Esophagus squamous epithelium (tissue), 5 donors: ENCODE measurements at regions not wholly inside any gene's neighbourhood (a gene's known extent, or its start where the extent isn't known, plus 50 kb on each side); places are given as distances from the start of the nearest gene placed in this dataset.

Experiments used
- DNase-seq: peaks from one replicate; lab custom pipeline; 2025; lab: John Stamatoyannopoulos, UW
- H3K27ac ChIP-seq, 4 donors: fragments of 200-600 bp; sonication (generic); one replicate each; pipeline ENCODE4 v1.5.1; 2016 to 2019; ENCODE audit warnings: mild to moderate bottlenecking in 1 of 4
- H3K27me3 ChIP-seq, 4 donors: fragments of 200-600 bp; sonication (generic); 1 replicate in 3 of 4; 2 replicates in 1 of 4; pipeline versions ENCODE4 v1.5.1 to v1.6.0; 2017 to 2021; ENCODE audit warnings: antibody characterized with exemption in 1 of 4
- H3K36me3 ChIP-seq, 3 donors: fragments of 200-600 bp; sonication (generic); one replicate each; pipeline ENCODE4 v1.5.1; 2016 to 2019
- H3K4me1 ChIP-seq, 3 donors: fragments of 200-600 bp; sonication (generic); one replicate each; pipeline ENCODE4 v1.5.1; 2017 to 2019
- H3K4me3 ChIP-seq, 4 donors: fragments of 200-600 bp; sonication (generic); 1 replicate in 3 of 4; 2 replicates in 1 of 4; pipeline ENCODE4 v1.5.1; 2016 to 2019; ENCODE audit warnings: mild to moderate bottlenecking in 2 of 4, moderate library complexity in 1 of 4
- H3K9me3 ChIP-seq, 3 donors: fragments of 200-600 bp; sonication (generic); one replicate each; pipeline ENCODE4 v1.5.1; 2016 to 2019
- POLR2A ChIP-seq, 4 donors: fragments of 450-650 bp; IDR thresholded peaks; one replicate each; pipeline ENCODE4 v1.6.1; 2017; ENCODE audit warnings: antibody characterized with exemption in 4 of 4, mild to moderate bottlenecking in 4 of 4, moderate library complexity in 3 of 4
- WGBS, 2 donors: methylation state at CpG; one replicate each; pipeline ENCODE4 v1.1.5; 2018; 5-methylcytosine and 5-hydroxymethylcytosine counted together
- intact Hi-C: fragments of 100-400 bp; cut with DNase I; formaldehyde crosslinking; loops from one replicate; pipeline ENCODE4 v1.15.0; 2022
- TF ChIP-seq, protein P1 (sequence below), 6 experiments: fragments of 450-650 bp in 4 of 6; fragments of 200-600 bp in 2 of 6; sonication (generic) in 2 of 6; IDR thresholded peaks; one replicate each; pipeline ENCODE4 v1.5.1; 2016 to 2019; ENCODE audit warnings: antibody characterized with exemption in 6 of 6, mild to moderate bottlenecking in 4 of 6, moderate library complexity in 4 of 6
- donor health status: DM: yes; HTN: yes; CAD: no.

DNA sequence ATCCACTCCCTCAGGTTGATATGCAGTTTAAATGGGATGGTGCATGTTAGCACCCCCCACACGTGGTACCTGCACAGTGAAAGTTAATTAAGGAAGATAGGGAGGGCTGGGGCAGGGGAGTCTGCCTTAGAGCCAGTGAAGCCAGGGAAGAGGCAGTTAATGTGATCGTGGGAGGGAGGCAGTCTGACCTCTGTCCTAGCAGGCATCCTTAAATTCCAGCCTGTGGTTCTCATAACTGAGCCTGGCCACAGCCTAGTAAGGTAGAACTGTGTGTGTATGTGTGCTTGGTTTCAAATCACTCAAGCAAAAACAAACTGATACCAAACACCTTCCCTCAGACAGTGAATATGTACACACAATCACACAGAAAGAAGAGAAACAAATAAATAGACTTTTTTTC is 319.1 kb upstream of the TLE3 start:
- DNase-seq, result no peak
- no peak overlapping the region for H3K27ac ChIP-seq
- TF ChIP-seq POLR2A (IDR thresholded peaks at IDR 0.05), result no peak
- TF ChIP-seq, protein P1, sequence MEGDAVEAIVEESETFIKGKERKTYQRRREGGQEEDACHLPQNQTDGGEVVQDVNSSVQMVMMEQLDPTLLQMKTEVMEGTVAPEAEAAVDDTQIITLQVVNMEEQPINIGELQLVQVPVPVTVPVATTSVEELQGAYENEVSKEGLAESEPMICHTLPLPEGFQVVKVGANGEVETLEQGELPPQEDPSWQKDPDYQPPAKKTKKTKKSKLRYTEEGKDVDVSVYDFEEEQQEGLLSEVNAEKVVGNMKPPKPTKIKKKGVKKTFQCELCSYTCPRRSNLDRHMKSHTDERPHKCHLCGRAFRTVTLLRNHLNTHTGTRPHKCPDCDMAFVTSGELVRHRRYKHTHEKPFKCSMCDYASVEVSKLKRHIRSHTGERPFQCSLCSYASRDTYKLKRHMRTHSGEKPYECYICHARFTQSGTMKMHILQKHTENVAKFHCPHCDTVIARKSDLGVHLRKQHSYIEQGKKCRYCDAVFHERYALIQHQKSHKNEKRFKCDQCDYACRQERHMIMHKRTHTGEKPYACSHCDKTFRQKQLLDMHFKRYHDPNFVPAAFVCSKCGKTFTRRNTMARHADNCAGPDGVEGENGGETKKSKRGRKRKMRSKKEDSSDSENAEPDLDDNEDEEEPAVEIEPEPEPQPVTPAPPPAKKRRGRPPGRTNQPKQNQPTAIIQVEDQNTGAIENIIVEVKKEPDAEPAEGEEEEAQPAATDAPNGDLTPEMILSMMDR (IDR thresholded peaks at IDR 0.05), result no peak
- H3K4me3 ChIP-seq, result no peak overlapping the region
- intact Hi-C loops, result no loop called here
- H3K9me3 ChIP-seq, result no peaks in the 10 kb centered on the region
- 50 to 57% methylated on average over 1 to 2 of the region's 2 CpGs for WGBS, 2 donors
- H3K36me3 ChIP-seq, result no peaks in the 10 kb centered on the region
- H3K4me1 ChIP-seq, result no peaks in the 10 kb centered on the region
- H3K27me3 ChIP-seq, result peaks cover 0 to 78% (median 0%) of the 10 kb centered on the region in 4 donors

DNA sequence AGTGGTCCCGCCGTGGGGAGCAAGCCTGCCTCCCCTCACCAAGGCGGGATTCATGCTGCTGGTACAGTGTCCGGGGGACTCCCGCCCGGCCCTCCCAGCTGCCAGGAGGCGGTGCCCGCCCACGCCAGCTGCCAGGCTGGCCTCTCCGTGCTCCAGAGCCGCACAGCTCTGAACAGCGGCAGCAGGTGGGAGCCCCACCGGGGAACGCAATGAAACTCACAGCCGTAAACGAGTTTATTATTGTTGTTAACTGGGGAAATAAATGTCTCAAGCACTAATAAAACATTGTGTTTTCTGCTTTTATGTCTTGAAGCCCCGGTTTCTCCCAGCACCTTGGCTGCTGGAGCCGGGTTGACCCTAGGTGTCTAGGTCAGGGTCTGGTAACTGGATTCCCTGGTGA is 317.7 kb upstream of the TLE3 start:
- H3K36me3 ChIP-seq, result no peaks in the 10 kb centered on the region
- no peak overlapping the region for H3K27ac ChIP-seq
- no peaks in the 10 kb centered on the region for H3K4me1 ChIP-seq
- whole genome bisulfite sequencing, 2 donors, result 82 to 94% methylated on average over 4 to 9 of the region's 18 CpGs
- H3K27me3 ChIP-seq, result peaks cover 0 to 68% (median 0%) of the 10 kb centered on the region in 4 donors
- intact Hi-C loops, result no loop called here
- TF ChIP-seq, protein P1 (IDR thresholded peaks at IDR 0.05), result no peak
- no peak for TF ChIP-seq POLR2A (IDR thresholded peaks at IDR 0.05)
- H3K4me3 ChIP-seq, result no peak overlapping the region
- H3K9me3 ChIP-seq, result no peaks in the 10 kb centered on the region
- DNase-seq, result no peak

DNA sequence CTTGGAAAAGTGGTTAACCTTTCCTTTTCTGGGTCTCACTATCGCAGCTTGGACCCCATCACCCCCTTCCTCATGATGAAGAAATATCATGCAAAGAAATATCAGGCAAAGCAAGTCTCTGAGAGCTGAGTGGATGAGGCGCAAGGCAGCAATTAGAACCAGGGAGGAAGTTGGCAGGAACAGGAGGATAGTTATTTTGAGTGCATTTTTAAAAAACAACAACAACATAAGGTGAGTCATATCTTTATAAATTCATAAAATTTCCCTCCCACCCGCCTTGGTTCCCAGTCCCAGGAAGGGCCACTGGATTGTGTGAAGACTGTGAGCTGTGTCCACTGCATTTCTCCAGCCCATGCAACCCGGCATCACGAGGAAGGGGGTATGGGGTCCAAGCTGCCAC is 316.9 kb upstream of the TLE3 start:
- Histone ChIP-seq H3K9me3 (no peaks in the 10 kb centered on the region), H3K4me1 (no peaks in the 10 kb centered on the region), H3K27ac (no peak overlapping the region), H3K4me3 (no peak overlapping the region), H3K36me3 (no peaks in the 10 kb centered on the region), H3K27me3 (peaks cover 0 to 68% (median 0%) of the 10 kb centered on the region in 4 donors)
- 72 to 82% methylated on average over 5 of the region's 5 CpGs for WGBS, 2 donors
- no peak for DNase-seq
- TF ChIP-seq, protein P1 (IDR thresholded peaks at IDR 0.05), result no peak
- TF ChIP-seq POLR2A (IDR thresholded peaks at IDR 0.05), result no peak
- intact Hi-C loops, result no loop called here

DNA sequence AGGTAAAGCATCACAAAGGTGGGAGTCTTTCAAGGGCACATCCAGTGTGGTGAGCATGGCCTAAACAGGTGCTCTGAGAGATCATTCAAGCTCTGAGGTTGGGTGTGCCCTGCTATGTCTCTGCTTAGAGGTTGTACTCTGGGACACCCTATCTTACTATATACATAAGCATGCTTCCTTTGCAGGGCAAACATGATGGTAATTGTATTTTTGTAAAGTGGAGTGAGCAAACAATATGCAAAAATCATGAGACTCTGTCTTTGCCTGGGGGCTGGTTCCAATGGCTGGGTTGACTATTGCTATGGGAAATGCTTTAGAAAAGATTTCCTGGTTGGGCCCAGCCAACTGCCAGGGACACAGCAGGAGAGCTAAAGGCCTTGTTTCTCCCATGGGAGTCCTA is 315.1 kb upstream of the TLE3 start:
- TF ChIP-seq, protein P1 (IDR thresholded peaks at IDR 0.05), result no peak
- no peak for TF ChIP-seq POLR2A (IDR thresholded peaks at IDR 0.05)
- no peak overlapping the region for H3K27ac ChIP-seq

DNA sequence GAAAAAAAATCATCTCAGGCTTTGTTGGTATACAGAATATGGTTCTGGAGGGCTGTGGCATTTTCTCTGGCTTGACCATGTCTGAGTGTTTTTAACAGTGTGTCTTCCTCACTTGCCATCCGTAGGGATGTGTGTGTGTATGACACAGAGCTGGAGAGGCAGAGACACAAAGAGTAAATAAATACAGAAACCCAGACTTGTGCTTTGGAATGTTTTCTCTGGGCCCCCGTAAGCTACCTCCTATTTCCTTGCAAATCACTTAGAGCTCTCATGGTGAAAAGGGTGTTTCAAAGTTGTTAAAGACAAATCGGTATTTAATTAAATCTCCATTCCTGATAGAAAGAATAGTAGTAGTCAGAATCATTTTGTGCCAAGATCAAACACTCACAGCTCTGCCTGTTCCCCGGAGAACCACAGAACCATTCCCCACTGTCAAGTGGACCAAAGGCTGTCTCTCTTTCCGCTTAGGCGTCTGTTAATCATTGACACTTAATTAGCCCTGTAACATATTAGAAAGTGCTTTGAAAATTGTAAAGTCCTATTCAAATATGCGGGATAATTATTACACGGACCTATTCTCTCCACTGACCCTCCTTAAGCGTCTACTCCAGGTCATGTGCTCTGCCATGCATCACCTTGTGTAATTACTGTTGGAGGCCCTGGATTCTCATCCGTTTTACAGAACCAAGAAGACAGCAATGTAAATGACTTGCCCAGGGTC is 313.6 kb upstream of the TLE3 start:
- intact Hi-C loops, result no loop called here
- TF ChIP-seq POLR2A (IDR thresholded peaks at IDR 0.05), result no peak
- TF ChIP-seq, protein P1 (IDR thresholded peaks at IDR 0.05), result no peak
- WGBS, 2 donors, result 81 to 88% methylated on average over 10 of the region's 10 CpGs
- H3K36me3 ChIP-seq, result no peaks in the 10 kb centered on the region
- H3K4me3 ChIP-seq, result no peak overlapping the region
- no peaks in the 10 kb centered on the region for H3K9me3 ChIP-seq
- no peaks in the 10 kb centered on the region for H3K4me1 ChIP-seq
- no peak for DNase-seq
- H3K27ac ChIP-seq, result no peak overlapping the region
- H3K27me3 ChIP-seq, result peaks cover 0 to 51% (median 0%) of the 10 kb centered on the region in 4 donors

More for the DNA sequence above, 315.1 kb upstream of the TLE3 start:
- Histone ChIP-seq H3K4me1 (no peaks in the 10 kb centered on the region), H3K27me3 (peaks cover 0 to 56% (median 0%) of the 10 kb centered on the region in 4 donors), H3K9me3 (no peaks in the 10 kb centered on the region), H3K36me3 (no peaks in the 10 kb centered on the region), H3K4me3 (no peak overlapping the region)
- intact Hi-C loops, result no loop called here
- no peak for DNase-seq
